Loucy (cell line): ENCODE measurements at regions not wholly inside any gene's neighbourhood (a gene's known extent, or its start where the extent isn't known, plus 50 kb on each side); places are given as distances from the start of the nearest gene placed in this dataset.

Experiments
- H2AFZ ChIP-seq: fragments of 200-600 bp; sonication (generic); 2 replicates; pipeline ENCODE4 v1.6.0; 2016; ENCODE audit warnings: antibody characterized with exemption, mild to moderate bottlenecking, low read length, moderate library complexity
- H3F3A ChIP-seq: fragments of 200-600 bp; 2 replicates; pipeline ENCODE4 v1.6.0; 2016; ENCODE audit warnings: antibody characterized with exemption, low read depth, mild to moderate bottlenecking
- H3K27me3 ChIP-seq: fragments of 200-600 bp; sonication (generic); 2 replicates; pipeline ENCODE4 v1.6.1; 2014; ENCODE audit warnings: low read length, mild to moderate bottlenecking; ENCODE audit not compliant: insufficient read depth, poor library complexity, severe bottlenecking
- H3K36me3 ChIP-seq: fragments of 200-600 bp; sonication (generic); 2 replicates; pipeline ENCODE4 v1.6.1; 2016; ENCODE audit warnings: low read length; ENCODE audit not compliant: insufficient read depth
- H3K4me1 ChIP-seq: fragments of 200-600 bp; sonication (generic); 2 replicates; pipeline ENCODE4 v1.5.1; 2014; ENCODE audit warnings: low read length, mild to moderate bottlenecking; ENCODE audit not compliant: insufficient read depth, poor library complexity, severe bottlenecking
- H3K4me2 ChIP-seq: fragments of 200-600 bp; sonication (generic); 2 replicates; pipeline ENCODE4 v1.6.0; 2014; ENCODE audit warnings: antibody characterized with exemption, low read length, low read depth, mild to moderate bottlenecking; ENCODE audit not compliant: poor library complexity, severe bottlenecking
- H3K4me3 ChIP-seq: fragments of 200-600 bp; sonication (generic); 2 replicates; pipeline ENCODE4 v1.5.1; 2014; ENCODE audit warnings: low read length, mild to moderate bottlenecking, mixed read lengths; ENCODE audit not compliant: poor library complexity, severe bottlenecking
- H3K79me2 ChIP-seq: fragments of 200-600 bp; sonication (generic); 2 replicates; pipeline ENCODE4 v1.6.1; 2014; ENCODE audit warnings: low read length; ENCODE audit not compliant: insufficient read depth
- H3K9ac ChIP-seq: fragments of 200-600 bp; sonication (generic); 2 replicates; pipeline ENCODE4 v1.6.0; 2014; ENCODE audit warnings: mild to moderate bottlenecking, low read depth, low read length, moderate library complexity; ENCODE audit not compliant: poor library complexity, severe bottlenecking
- H3K9me2 ChIP-seq: fragments of 200-600 bp; sonication (generic); replicated peaks from 2 replicates; pipeline ENCODE4 v1.6.1; 2016; ENCODE audit warnings: low read depth, low read length, mixed read lengths
- H3K9me3 ChIP-seq: fragments of 200-600 bp; sonication (generic); 2 replicates; pipeline ENCODE4 v1.6.1; 2014; ENCODE audit warnings: mild to moderate bottlenecking, antibody characterized with exemption, low read length, low read depth; ENCODE audit not compliant: insufficient read depth
- H4K20me1 ChIP-seq: fragments of 200-600 bp; sonication (generic); 2 replicates; pipeline ENCODE4 v1.6.0; 2014; ENCODE audit warnings: antibody characterized with exemption, low read length, mild to moderate bottlenecking; ENCODE audit not compliant: insufficient read depth, poor library complexity, severe bottlenecking
- EZH2phosphoT487 ChIP-seq: fragments of 200-600 bp; IDR thresholded peaks from 2 replicates; pipeline ENCODE4 v1.6.1; 2018; ENCODE audit warnings: antibody characterized with exemption, mild to moderate bottlenecking, moderate library complexity, borderline replicate concordance
- TF ChIP-seq, protein P1 (sequence below): fragments of 200-600 bp; sonication (generic); conservative IDR thresholded peaks from 2 replicates; pipeline ENCODE4 v1.5.1; 2014; ENCODE audit warnings: mild to moderate bottlenecking, antibody characterized with exemption, low read length

DNA sequence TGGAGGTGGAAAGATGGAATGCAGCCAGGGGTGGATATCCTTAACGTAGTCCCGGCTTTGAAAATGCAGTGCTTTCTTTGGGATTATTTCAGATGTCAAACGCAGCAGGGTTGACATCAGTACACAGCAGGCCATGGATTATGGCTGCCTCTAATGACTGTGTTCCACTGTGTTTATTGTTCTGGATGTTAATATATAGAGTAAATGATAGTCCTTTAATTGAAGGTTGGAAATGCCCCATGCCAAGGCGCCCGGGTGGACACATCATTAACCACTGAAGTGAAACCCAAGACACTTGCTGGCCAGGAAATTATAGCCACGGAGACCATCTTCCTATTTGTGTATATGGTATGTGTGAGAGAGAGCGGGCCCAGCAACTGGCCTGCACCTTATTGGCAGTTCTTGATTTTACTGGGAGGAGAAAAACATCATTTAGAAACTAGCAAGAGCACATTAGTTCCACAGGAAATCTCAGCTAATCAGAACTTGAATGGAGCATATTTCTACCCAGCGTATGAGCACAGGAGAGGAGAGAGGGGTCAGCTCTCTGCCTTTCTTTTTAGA is 254.9 kb upstream of the RASGRP1 start:
- Histone ChIP-seq H3K27me3 (no peaks in the 10 kb centered on the region), H3K79me2 (no peaks in the 10 kb centered on the region), H2AFZ (no peak overlapping the region), H4K20me1 (no peaks in the 10 kb centered on the region), H3K4me1 (no peaks in the 10 kb centered on the region), H3K9me2 (no peaks in the 10 kb centered on the region), H3K9ac (no peak overlapping the region), H3K36me3 (no peaks in the 10 kb centered on the region), H3K4me2 (no peak overlapping the region), H3F3A (no peaks in the 10 kb centered on the region), H3K9me3 (no peaks in the 10 kb centered on the region), H3K4me3 (no peak overlapping the region)
- TF ChIP-seq EZH2phosphoT487: no peak
- TF ChIP-seq, protein P1, sequence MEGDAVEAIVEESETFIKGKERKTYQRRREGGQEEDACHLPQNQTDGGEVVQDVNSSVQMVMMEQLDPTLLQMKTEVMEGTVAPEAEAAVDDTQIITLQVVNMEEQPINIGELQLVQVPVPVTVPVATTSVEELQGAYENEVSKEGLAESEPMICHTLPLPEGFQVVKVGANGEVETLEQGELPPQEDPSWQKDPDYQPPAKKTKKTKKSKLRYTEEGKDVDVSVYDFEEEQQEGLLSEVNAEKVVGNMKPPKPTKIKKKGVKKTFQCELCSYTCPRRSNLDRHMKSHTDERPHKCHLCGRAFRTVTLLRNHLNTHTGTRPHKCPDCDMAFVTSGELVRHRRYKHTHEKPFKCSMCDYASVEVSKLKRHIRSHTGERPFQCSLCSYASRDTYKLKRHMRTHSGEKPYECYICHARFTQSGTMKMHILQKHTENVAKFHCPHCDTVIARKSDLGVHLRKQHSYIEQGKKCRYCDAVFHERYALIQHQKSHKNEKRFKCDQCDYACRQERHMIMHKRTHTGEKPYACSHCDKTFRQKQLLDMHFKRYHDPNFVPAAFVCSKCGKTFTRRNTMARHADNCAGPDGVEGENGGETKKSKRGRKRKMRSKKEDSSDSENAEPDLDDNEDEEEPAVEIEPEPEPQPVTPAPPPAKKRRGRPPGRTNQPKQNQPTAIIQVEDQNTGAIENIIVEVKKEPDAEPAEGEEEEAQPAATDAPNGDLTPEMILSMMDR: no peak

DNA sequence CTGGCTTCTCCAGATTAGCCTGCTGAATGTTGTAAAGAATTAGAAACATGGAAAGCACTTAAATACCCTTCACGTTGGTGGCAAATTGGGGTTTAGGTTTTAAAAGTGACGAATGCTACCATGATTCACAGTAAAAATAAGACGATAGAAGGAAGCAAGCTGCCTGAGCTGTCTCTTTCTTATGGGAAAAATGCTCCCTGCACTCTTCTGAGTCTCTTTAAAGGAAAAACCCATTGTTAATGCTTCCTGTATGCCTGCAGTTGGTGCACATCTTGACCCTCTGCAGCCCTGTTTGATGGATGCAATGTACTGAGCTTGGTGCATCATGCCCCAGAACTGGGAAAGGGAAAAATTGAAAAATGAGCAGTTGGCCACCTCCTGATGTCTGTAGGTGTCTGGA is 258.6 kb upstream of the RASGRP1 start:
- Histone ChIP-seq H3K9ac (no peak overlapping the region), H2AFZ (no peak overlapping the region), H3K27me3 (no peaks in the 10 kb centered on the region), H3K4me2 (no peak overlapping the region), H3K79me2 (no peaks in the 10 kb centered on the region), H4K20me1 (no peaks in the 10 kb centered on the region), H3F3A (no peaks in the 10 kb centered on the region), H3K36me3 (no peaks in the 10 kb centered on the region), H3K9me3 (no peaks in the 10 kb centered on the region), H3K4me1 (peaks cover 1% of the 10 kb centered on the region), H3K9me2 (no peaks in the 10 kb centered on the region), H3K4me3 (no peak overlapping the region)
- TF ChIP-seq, protein P1: no peak
- no peak for TF ChIP-seq EZH2phosphoT487

DNA sequence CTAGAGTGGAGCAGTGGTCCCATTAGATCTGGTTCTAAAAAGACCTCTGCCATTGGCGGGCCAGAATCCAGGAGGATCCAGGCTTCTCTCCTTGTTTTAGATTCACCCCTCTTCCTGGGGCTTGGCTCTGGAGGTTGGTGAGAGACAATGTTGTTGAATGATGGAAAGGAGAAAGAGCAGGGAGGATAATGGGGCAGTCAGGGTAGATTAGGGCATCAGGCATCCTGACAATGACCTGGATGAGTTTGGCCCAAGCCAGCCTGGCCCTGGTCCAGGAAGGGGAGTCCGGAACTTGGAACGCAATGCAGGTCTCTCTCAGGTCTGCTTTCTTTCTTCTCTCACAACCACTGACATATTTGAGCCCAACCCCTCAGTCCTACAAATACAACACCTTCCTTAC is 260.1 kb upstream of the RASGRP1 start:
- no peak overlapping the region for H2AFZ ChIP-seq
- no peaks in the 10 kb centered on the region for H3K9me3 ChIP-seq
- H3K9ac ChIP-seq: no peak overlapping the region
- no peak overlapping the region for H3K4me3 ChIP-seq
- H3F3A ChIP-seq: no peaks in the 10 kb centered on the region
- no peaks in the 10 kb centered on the region for H3K9me2 ChIP-seq
- TF ChIP-seq, protein P1: no peak
- TF ChIP-seq EZH2phosphoT487: no peak
- H4K20me1 ChIP-seq: no peaks in the 10 kb centered on the region
- H3K4me1 ChIP-seq: peaks cover 5% of the 10 kb centered on the region
- no peaks in the 10 kb centered on the region for H3K79me2 ChIP-seq
- H3K27me3 ChIP-seq: no peaks in the 10 kb centered on the region
- no peak overlapping the region for H3K4me2 ChIP-seq
- H3K36me3 ChIP-seq: no peaks in the 10 kb centered on the region
